Activated naive CD8-positive, alpha-beta T cell (primary cell): ENCODE measurements at regions not wholly inside any gene's neighbourhood (a gene's known extent, or its start where the extent isn't known, plus 50 kb on each side); places are given as distances from the start of the nearest gene placed in this dataset.

Experiments used
- H3K27ac Mint-ChIP-seq: one replicate; pipeline ENCODE4 v1.8.0; 2021; ENCODE audit warnings: mixed read lengths
- H3K27me3 Mint-ChIP-seq: one replicate; pipeline ENCODE4 v1.8.0; 2021; ENCODE audit warnings: mixed read lengths
- H3K36me3 Mint-ChIP-seq: one replicate; pipeline ENCODE4 v1.8.0; 2021; ENCODE audit warnings: mixed read lengths
- H3K4me1 Mint-ChIP-seq: one replicate; pipeline ENCODE4 v1.8.0; 2021; ENCODE audit warnings: low read depth, mixed read lengths
- H3K4me3 Mint-ChIP-seq: one replicate; pipeline ENCODE4 v1.8.0; 2021; ENCODE audit warnings: mild to moderate bottlenecking, mixed read lengths
- H3K9me3 Mint-ChIP-seq: one replicate; pipeline ENCODE4 v1.8.0; 2021; ENCODE audit warnings: low read depth, mixed read lengths

DNA sequence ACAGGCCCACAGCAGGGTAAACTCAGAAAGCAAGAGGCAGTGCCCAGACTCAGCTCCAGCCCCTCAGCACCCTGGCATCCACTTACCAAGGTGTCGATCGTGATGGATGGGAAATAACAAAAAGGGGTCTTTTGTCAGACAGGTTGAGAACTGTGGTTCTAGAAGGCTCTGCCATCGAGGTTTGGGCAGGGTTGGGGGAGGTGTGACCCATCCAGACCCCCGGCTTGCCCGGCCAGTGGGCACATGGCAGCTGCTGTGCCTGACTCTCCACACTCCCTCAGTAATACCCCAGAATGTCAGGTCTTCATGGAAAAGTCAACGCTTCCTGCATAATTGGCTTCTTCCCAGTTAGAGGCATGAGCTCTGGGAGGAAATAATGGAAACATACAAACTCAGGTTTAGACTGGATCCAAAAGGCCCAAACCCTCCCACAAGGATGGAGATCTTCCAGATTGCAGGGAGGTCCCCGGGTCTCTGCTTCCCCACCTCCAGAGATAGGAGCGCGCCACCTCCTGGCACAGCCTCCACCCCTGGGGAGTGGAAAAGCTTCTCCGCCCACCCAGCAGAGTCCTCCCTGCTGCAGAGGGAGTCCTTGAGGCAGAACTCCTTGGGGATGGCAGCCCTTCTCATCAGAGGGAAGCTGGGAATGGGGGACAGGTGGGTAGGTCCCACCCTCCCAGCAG lies 149.8 kb upstream of the IQSEC1 start:
- H3K4me3 Mint-ChIP-seq = no peak overlapping the region

DNA sequence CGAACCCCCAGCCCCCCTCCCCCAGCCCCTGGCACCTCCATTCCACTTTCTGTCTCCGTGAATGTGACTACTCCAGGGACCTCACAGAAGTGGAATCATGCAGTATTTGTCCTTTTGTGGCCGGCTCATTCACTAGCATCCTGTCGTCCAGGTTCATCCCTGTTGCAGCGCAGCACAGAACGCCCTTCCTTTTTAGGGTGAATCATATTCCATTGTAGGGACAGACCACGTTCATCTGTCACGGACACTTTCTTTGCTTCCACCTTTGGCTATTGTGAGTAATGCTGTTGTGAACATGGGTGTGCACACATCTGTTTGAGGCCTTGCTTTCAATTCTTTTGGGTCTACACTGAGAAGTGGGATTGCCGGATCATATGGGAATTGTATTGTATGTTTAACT lies 148.9 kb upstream of the IQSEC1 start:
- no peaks in the 10 kb centered on the region for H3K27me3 Mint-ChIP-seq
- H3K27ac Mint-ChIP-seq = no peak overlapping the region
- peaks cover 2% of the 10 kb centered on the region for H3K4me1 Mint-ChIP-seq

More for the DNA sequence above, 149.8 kb upstream of the IQSEC1 start:
- Mint-ChIP-seq H3K27ac (no peak overlapping the region), H3K27me3 (no peaks in the 10 kb centered on the region), H3K4me1 (peaks cover 2% of the 10 kb centered on the region), H3K9me3 (no peaks in the 10 kb centered on the region), H3K36me3 (no peaks in the 10 kb centered on the region)

GRCh38 chr3:13221491-13222061 lies 148.3 kb upstream of the IQSEC1 start:
- H3K27ac Mint-ChIP-seq = no peak overlapping the region
- no peaks in the 10 kb centered on the region for H3K27me3 Mint-ChIP-seq
- no peak overlapping the region for H3K4me3 Mint-ChIP-seq
- peaks cover 2% of the 10 kb centered on the region for H3K4me1 Mint-ChIP-seq
- H3K9me3 Mint-ChIP-seq = no peaks in the 10 kb centered on the region
- no peaks in the 10 kb centered on the region for H3K36me3 Mint-ChIP-seq

More for the DNA sequence above, 148.9 kb upstream of the IQSEC1 start:
- no peaks in the 10 kb centered on the region for H3K9me3 Mint-ChIP-seq
- H3K36me3 Mint-ChIP-seq = no peaks in the 10 kb centered on the region
- no peak overlapping the region for H3K4me3 Mint-ChIP-seq

DNA sequence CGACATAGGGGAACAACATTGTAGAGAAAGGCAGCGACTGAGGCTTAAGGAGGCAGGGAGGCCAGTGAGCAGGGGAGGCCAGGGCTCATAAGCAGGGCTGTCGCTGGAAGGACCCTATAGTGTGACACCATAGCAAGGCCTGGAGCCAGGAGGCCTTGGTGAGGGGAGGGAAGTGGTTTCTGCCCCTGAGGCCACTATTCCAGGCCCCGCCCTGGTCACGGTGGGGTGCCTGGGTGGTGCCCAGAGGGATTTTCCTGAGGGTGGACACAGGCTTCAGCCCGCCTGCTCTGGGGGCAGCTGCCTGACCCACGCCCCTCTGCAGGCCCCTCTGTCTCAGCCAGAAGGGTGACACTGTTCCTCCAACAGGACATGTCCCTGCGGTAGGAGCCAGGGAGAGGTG lies 147.8 kb upstream of the IQSEC1 start:
- Mint-ChIP-seq H3K4me1 (peaks cover 2% of the 10 kb centered on the region), H3K27ac (no peak overlapping the region), H3K36me3 (no peaks in the 10 kb centered on the region), H3K4me3 (no peak overlapping the region), H3K27me3 (no peaks in the 10 kb centered on the region), H3K9me3 (no peaks in the 10 kb centered on the region)

GRCh38 chr3:13219902-13220296 lies 146.7 kb upstream of the IQSEC1 start:
- Mint-ChIP-seq H3K4me1 (peaks cover 2% of the 10 kb centered on the region), H3K9me3 (no peaks in the 10 kb centered on the region), H3K36me3 (no peaks in the 10 kb centered on the region), H3K27ac (no peak overlapping the region), H3K27me3 (no peaks in the 10 kb centered on the region), H3K4me3 (no peak overlapping the region)

- peaks cover 2% of the 10 kb centered on the region for H3K4me1 Mint-ChIP-seq
- no peak overlapping the region for H3K4me3 Mint-ChIP-seq
Measured at GRCh38 chr3:13219077-13219901, 146.1 kb upstream of the IQSEC1 start.

GRCh38 chr3:13218541-13218908 lies 145.3 kb upstream of the IQSEC1 start:
- Mint-ChIP-seq H3K27me3 (no peaks in the 10 kb centered on the region), H3K4me3 (no peak overlapping the region), H3K36me3 (no peaks in the 10 kb centered on the region), H3K27ac (no peak overlapping the region), H3K9me3 (no peaks in the 10 kb centered on the region), H3K4me1 (peaks cover under 1% of the 10 kb centered on the region)

More at GRCh38 chr3:13219077-13219901, 146.1 kb upstream of the IQSEC1 start:
- Mint-ChIP-seq H3K36me3 (no peaks in the 10 kb centered on the region), H3K27ac (no peak overlapping the region), H3K27me3 (no peaks in the 10 kb centered on the region), H3K9me3 (no peaks in the 10 kb centered on the region)

DNA sequence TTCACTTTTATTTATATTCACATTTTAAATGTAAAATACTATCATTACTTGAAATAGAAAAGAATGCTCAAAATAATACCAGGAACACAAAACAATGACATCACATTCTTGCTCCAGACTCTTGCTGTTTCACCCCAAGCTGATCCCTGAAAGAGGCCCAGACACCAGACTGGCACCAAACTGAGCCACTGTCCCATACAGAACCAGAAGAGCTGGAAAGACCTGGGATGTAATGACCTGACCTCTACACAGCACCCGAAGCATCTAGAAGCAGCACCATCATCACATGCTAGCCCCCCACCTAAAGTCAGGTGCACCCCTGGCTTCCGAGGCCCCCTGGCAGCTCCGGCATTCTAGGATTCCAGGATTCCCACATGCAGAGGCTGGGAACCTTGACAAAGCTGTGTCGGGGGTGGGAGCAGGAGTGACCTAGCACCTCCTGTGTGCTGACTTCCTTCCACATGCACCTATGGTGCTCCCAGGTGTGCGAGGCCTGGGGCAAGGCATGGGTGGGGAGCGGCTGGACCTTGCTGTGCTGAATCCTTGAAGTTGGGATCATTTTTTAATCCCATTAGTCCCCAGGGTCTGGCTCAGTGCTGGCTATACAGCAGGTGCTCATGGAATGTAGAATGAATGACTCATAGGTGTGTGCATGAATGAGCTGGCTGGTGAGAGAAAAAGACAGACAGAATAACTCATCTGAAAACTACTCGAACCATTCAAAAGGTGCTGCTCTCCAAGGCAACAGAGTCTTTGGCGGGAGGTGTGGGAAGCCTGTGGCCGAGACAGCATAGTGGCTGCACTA lies 144.7 kb upstream of the IQSEC1 start:
- Mint-ChIP-seq H3K36me3 (no peaks in the 10 kb centered on the region), H3K9me3 (no peaks in the 10 kb centered on the region), H3K27me3 (no peaks in the 10 kb centered on the region), H3K27ac (no peak overlapping the region), H3K4me3 (no peak overlapping the region), H3K4me1 (no peaks in the 10 kb centered on the region)

- Mint-ChIP-seq H3K27me3 (no peaks in the 10 kb centered on the region), H3K27ac (no peak overlapping the region), H3K4me3 (no peak overlapping the region), H3K4me1 (no peaks in the 10 kb centered on the region), H3K36me3 (no peaks in the 10 kb centered on the region), H3K9me3 (no peaks in the 10 kb centered on the region)
Measured at GRCh38 chr3:13217253-13217652, 144.0 kb upstream of the IQSEC1 start.

DNA sequence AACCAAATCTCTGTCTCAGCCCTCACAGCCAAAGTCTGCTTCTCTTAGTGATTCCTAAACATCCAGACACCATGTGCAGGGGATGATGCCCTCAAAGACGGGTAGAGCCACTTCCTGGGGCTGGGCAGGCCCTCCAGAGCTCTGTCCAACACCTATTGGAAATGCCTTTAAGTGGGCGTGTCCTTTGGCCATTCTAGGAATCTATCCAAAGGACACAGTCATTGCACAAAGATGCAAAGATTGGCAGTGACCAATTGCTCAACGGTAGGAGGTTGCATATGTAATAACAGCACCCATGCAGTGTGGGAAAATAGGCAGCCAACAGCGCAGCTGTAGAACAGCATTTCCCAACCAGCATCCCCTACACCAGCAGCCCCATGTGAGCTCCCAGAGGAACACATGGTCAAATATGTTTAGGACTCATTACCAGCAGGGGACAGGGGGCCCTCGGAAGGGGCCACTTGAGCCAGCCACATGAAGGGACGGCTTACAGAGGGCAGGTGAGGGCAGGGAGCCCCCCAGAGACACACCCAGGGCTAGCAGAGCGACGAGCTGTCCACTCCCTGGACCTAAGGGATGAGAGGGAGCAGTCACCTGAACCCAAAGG lies 142.8 kb upstream of the IQSEC1 start:
- H3K9me3 Mint-ChIP-seq = no peaks in the 10 kb centered on the region
- no peak overlapping the region for H3K4me3 Mint-ChIP-seq
- no peaks in the 10 kb centered on the region for H3K36me3 Mint-ChIP-seq
- H3K27me3 Mint-ChIP-seq = no peaks in the 10 kb centered on the region
- H3K4me1 Mint-ChIP-seq = no peaks in the 10 kb centered on the region
- H3K27ac Mint-ChIP-seq = no peak overlapping the region

DNA sequence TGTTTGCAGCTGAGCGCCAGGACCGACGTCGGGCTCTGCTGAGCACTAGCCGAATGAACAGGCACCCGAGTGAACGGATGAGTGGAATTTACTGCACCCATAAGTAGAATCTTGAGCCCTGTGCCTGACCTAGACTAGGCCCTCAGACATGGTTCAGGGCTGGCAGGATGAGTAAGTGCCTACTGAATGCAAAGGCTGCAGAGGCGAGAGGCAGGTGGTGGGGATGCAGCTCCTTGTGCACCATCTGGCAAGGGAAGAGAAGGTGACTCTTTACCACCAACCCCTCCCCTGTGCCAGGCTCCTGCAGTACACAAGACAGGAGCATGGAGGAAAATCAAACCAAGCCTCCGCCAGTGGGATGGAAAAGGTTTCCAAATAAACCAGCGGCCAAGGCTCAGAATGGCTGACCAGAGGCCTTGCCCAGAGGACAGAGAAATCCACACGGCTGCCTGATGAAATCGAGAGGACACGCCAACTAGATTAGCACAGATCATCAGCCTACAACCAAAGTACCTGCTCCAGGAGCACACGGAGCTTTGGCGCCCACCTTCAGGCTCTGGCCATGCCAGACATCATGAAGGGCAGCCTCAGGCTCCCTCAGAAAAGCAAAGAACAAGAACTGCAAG lies 141.7 kb upstream of the IQSEC1 start:
- no peaks in the 10 kb centered on the region for H3K27me3 Mint-ChIP-seq
- no peaks in the 10 kb centered on the region for H3K9me3 Mint-ChIP-seq
- H3K4me1 Mint-ChIP-seq = no peaks in the 10 kb centered on the region
- H3K4me3 Mint-ChIP-seq = no peak overlapping the region
- H3K27ac Mint-ChIP-seq = no peak overlapping the region
- H3K36me3 Mint-ChIP-seq = no peaks in the 10 kb centered on the region

GRCh38 chr3:13213911-13214846 lies 140.9 kb upstream of the IQSEC1 start:
- Mint-ChIP-seq H3K27ac (no peak overlapping the region), H3K27me3 (no peaks in the 10 kb centered on the region), H3K4me1 (no peaks in the 10 kb centered on the region), H3K4me3 (no peak overlapping the region), H3K36me3 (no peaks in the 10 kb centered on the region), H3K9me3 (no peaks in the 10 kb centered on the region)

DNA sequence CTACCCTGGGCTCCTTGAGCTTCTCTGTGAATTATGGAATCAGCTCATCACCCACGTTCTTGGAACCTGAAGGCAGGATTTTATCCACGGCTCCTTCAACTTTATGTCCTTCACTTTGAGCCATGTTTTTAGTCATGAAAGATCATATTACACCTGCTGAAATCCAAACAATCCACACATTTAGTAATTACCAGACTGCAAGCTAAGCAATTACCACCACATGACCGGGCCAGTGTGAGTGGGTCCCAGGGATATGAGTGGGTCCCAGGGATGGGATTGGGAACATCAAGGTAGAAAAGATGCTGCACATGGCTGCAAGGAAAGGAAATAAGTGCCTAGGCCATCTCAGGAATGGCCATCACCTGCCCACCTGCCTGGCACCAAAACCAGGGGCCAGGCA lies 140.3 kb upstream of the IQSEC1 start:
- Mint-ChIP-seq H3K36me3 (no peaks in the 10 kb centered on the region), H3K4me1 (no peaks in the 10 kb centered on the region), H3K4me3 (no peak overlapping the region), H3K9me3 (no peaks in the 10 kb centered on the region), H3K27me3 (no peaks in the 10 kb centered on the region), H3K27ac (no peak overlapping the region)
